ENCODE measurements at regions not wholly inside any gene's neighbourhood (a gene's known extent, or its start where the extent isn't known, plus 50 kb on each side); places are given as distances from the start of the nearest gene placed in this dataset.
"Not testable (repeated sequence)": the region's sequence is repeated elsewhere in the genome, so short reads cannot be mapped to it uniquely, and the experiment has no call there.

GRCh38 chr1:201729973-201730608 is 98.9 kb upstream of the IPO9 start:
- DNase-seq: no peak

- no peak for DNase-seq
Observed at GRCh38 chr1:201730611-201731010, 98.3 kb upstream of the IPO9 start.

GRCh38 chr1:201731142-201731541 is 97.8 kb upstream of the IPO9 start:
- DNase-seq: no peak

- DNase-seq: no peak
Observed at GRCh38 chr1:201731592-201731991, 97.4 kb upstream of the IPO9 start.

GRCh38 chr1:201732351-201732750 is 96.6 kb upstream of the IPO9 start:
- DNase-seq: no peak

- not testable (repeated sequence) for DNase-seq
Observed at GRCh38 chr1:201734221-201734620, 94.7 kb upstream of the IPO9 start.

- no peak for DNase-seq
Observed at GRCh38 chr1:201734786-201735185, 94.2 kb upstream of the IPO9 start.

GRCh38 chr1:201736707-201737320 is 92.1 kb upstream of the IPO9 start:
- no peak for DNase-seq

GRCh38 chr1:201737352-201738060 is 91.5 kb upstream of the IPO9 start:
- DNase-seq: no peak

GRCh38 chr1:201739080-201739479 is 89.9 kb upstream of the IPO9 start:
- DNase-seq: no peak

GRCh38 chr1:201739492-201740085 is 89.4 kb upstream of the IPO9 start:
- peak in 4 of 5 donors; percentile 16 to 52 (median 33) for DNase-seq

GRCh38 chr1:201740086-201740541 is 88.8 kb upstream of the IPO9 start:
- DNase-seq: no peak

- no peak for DNase-seq
Observed at GRCh38 chr1:201740670-201741111, 88.3 kb upstream of the IPO9 start.

- DNase-seq: no peak
Observed at GRCh38 chr1:201741763-201742342, 87.1 kb upstream of the IPO9 start.

GRCh38 chr1:201742476-201742875 is 86.5 kb upstream of the IPO9 start:
- DNase-seq: no peak

- DNase-seq: no peak
Observed at GRCh38 chr1:201742955-201743805, 85.8 kb upstream of the IPO9 start.

- no peak for DNase-seq
Observed at GRCh38 chr1:201745023-201745422, 83.9 kb upstream of the IPO9 start.

- DNase-seq: no peak
Observed at GRCh38 chr1:201746156-201746555, 82.8 kb upstream of the IPO9 start.

- DNase-seq: no peak
Observed at GRCh38 chr1:201747261-201747660, 81.7 kb upstream of the IPO9 start.

GRCh38 chr1:201748335-201748734 is 80.6 kb upstream of the IPO9 start:
- no peak for DNase-seq

GRCh38 chr1:201749059-201749690 is 79.8 kb upstream of the IPO9 start:
- no peak for DNase-seq

- no peak for DNase-seq
Observed at GRCh38 chr1:201750120-201750519, 78.8 kb upstream of the IPO9 start.
